GM18526 (cell line): ENCODE measurements at regions not wholly inside any gene's neighbourhood (a gene's known extent, or its start where the extent isn't known, plus 50 kb on each side); places are given as distances from the start of the nearest gene placed in this dataset.

Experiments used
- POLR2A ChIP-seq: IDR thresholded peaks from 3 replicates; pipeline ENCODE4 v1.6.1; 2011; ENCODE audit not compliant: insufficient read length; ENCODE audit errors: extremely low read depth

- no peak for TF ChIP-seq POLR2A
Observed at GRCh38 chr4:14850455-14851097, 151.7 kb upstream of the CPEB2 start.

GRCh38 chr4:14853176-14853943 is 148.9 kb upstream of the CPEB2 start:
- TF ChIP-seq POLR2A, result no peak

- TF ChIP-seq POLR2A, result no peak
Observed at GRCh38 chr4:14855719-14856061, 146.6 kb upstream of the CPEB2 start.

GRCh38 chr4:14856062-14856933 is 146.0 kb upstream of the CPEB2 start:
- TF ChIP-seq POLR2A, result no peak

- TF ChIP-seq POLR2A, result no peak
Observed at GRCh38 chr4:14856934-14857235, 145.4 kb upstream of the CPEB2 start.

GRCh38 chr4:14857475-14857874 is 144.8 kb upstream of the CPEB2 start:
- no peak for TF ChIP-seq POLR2A

GRCh38 chr4:14857981-14858380 is 144.3 kb upstream of the CPEB2 start:
- no peak for TF ChIP-seq POLR2A

GRCh38 chr4:14862891-14863290 is 139.4 kb upstream of the CPEB2 start:
- no peak for TF ChIP-seq POLR2A

GRCh38 chr4:14863418-14864364 is 138.6 kb upstream of the CPEB2 start:
- TF ChIP-seq POLR2A, result no peak

- TF ChIP-seq POLR2A, result no peak
Observed at GRCh38 chr4:14864365-14865030, 137.8 kb upstream of the CPEB2 start.

- TF ChIP-seq POLR2A, result no peak
Observed at GRCh38 chr4:14865031-14865366, 137.3 kb upstream of the CPEB2 start.

- TF ChIP-seq POLR2A, result no peak
Observed at GRCh38 chr4:14865804-14866203, 136.5 kb upstream of the CPEB2 start.

GRCh38 chr4:14867847-14868246 is 134.4 kb upstream of the CPEB2 start:
- no peak for TF ChIP-seq POLR2A
